ENCODE measurements at regions not wholly inside any gene's neighbourhood (a gene's known extent, or its start where the extent isn't known, plus 50 kb on each side); places are given as distances from the start of the nearest gene placed in this dataset.
A peak's percentile ranks its signal among the peaks of the same experiment; 100 is the strongest.

- no peak for DNase-seq (ENCODE audit: low read depth)
These were observed 51.6 kb upstream of the PRDM8 start for GRCh38 chr4:80145739-80146138.

GRCh38 chr4:80144676-80145470 is 52.4 kb upstream of the PRDM8 start:
- DNase-seq (ENCODE audit: low read depth), result no peak

GRCh38 chr4:80143307-80143679 is 54.0 kb upstream of the PRDM8 start:
- no peak for DNase-seq (ENCODE audit: low read depth)

GRCh38 chr4:80142394-80143306 is 54.7 kb upstream of the PRDM8 start:
- DNase-seq (ENCODE audit: low read depth), result no peak

- DNase-seq (ENCODE audit: low read depth), result no peak
These were observed 55.8 kb upstream of the PRDM8 start for GRCh38 chr4:80141543-80141942.

- DNase-seq (ENCODE audit: low read depth), result no peak
These were observed 57.1 kb upstream of the PRDM8 start for GRCh38 chr4:80140194-80140593.

DNA sequence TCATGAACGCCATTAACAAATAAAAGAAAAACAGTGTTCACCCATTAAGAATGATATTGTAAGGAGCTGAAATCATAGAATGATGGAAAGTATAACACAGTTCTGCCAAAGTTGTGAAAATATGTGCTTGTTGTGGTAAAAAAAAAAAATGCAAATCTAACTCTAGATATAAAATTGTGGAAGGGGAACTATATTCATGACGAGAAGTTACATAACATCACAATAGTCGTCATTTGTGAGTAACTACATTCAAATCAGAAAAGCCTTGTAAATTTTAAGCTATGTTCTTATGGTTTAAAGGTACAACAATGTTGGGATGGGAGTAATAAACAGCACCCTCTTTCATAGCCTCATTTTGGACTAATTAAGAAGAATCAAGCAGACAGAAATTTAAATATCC is 57.6 kb upstream of the PRDM8 start:
- DNase-seq (ENCODE audit: low read depth), result no peak

- peak; percentile 73 for DNase-seq (ENCODE audit: low read depth)
These were observed 58.5 kb upstream of the PRDM8 start for GRCh38 chr4:80138551-80139538.

DNA sequence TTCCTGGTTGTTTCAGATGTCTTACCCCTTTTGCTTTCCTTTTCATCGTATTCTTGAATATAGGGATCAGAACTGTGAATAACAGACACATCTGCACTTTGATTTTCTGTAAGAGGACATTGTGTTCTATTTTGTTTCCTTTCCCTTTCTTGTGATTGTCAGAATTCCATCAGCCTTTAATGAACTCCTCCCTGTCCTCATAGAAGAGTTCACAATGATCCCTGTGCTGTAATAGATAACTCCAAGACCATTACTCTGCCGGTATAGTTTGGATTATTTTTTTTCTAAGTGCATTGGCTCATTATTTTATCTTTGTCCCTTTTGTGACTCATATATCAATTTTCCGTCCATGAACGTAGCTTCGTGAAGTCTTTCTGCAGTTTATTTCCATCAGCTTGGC is 59.7 kb upstream of the PRDM8 start:
- DNase-seq (ENCODE audit: low read depth), result no peak

GRCh38 chr4:80136270-80136669 is 61.0 kb upstream of the PRDM8 start:
- DNase-seq (ENCODE audit: low read depth), result no peak

GRCh38 chr4:80135702-80136058 is 61.6 kb upstream of the PRDM8 start:
- DNase-seq (ENCODE audit: low read depth), result no peak

GRCh38 chr4:80134936-80135701 is 62.1 kb upstream of the ANTXR2 start:
- no peak for DNase-seq (ENCODE audit: low read depth)

- no peak for DNase-seq (ENCODE audit: low read depth)
These were observed 60.3 kb upstream of the ANTXR2 start for GRCh38 chr4:80133240-80133783.

DNA sequence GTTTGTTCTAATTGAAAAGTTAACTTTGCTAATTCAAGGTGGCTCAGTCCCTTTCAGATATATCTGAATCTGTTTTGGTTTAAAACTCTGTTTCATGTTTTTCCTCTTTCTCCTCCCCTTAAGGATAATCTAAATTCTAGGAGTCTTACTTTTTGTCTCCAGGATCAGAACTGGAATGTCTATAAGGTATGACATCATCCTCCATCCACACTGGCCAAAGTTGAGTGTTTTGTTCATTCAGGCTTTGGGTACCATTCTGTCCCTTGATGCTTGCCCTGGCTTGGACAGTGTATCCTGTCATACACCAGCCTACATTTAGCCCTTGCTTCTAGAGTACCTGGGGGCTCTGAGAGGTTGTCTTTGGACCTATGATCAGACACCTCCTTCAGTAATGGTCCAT is 56.8 kb upstream of the ANTXR2 start:
- no peak for DNase-seq (ENCODE audit: low read depth)

- DNase-seq (ENCODE audit: low read depth), result no peak
These were observed 55.9 kb upstream of the ANTXR2 start for GRCh38 chr4:80128941-80129340.

DNA sequence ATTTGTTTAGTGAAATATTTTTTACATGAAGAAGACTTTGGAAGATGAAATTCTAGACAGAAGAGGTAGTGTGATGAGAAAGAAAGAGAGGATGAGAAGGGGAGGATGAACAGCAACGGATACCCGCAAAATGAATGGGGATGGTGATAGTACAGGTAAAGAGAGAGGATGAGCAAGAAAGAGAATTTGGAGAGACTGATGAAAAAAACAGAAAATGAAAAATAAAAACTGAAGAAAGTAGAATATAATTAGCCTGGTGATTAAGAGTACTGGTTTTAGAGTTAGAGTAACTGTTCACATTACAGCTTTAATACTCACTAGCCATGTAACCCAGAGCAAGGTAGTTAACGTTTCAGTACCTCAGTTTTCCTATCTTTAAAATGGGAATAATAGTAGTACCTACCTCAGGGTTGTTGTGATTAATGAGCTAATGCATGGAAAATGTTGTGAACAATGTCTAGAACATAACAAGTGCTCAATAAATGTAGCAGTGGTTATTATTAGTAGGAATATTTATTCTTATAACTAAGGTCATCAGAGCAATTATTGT is 54.9 kb upstream of the ANTXR2 start:
- DNase-seq (ENCODE audit: low read depth), result no peak

GRCh38 chr4:80126435-80126834 is 53.4 kb upstream of the ANTXR2 start:
- DNase-seq (ENCODE audit: low read depth), result no peak

DNA sequence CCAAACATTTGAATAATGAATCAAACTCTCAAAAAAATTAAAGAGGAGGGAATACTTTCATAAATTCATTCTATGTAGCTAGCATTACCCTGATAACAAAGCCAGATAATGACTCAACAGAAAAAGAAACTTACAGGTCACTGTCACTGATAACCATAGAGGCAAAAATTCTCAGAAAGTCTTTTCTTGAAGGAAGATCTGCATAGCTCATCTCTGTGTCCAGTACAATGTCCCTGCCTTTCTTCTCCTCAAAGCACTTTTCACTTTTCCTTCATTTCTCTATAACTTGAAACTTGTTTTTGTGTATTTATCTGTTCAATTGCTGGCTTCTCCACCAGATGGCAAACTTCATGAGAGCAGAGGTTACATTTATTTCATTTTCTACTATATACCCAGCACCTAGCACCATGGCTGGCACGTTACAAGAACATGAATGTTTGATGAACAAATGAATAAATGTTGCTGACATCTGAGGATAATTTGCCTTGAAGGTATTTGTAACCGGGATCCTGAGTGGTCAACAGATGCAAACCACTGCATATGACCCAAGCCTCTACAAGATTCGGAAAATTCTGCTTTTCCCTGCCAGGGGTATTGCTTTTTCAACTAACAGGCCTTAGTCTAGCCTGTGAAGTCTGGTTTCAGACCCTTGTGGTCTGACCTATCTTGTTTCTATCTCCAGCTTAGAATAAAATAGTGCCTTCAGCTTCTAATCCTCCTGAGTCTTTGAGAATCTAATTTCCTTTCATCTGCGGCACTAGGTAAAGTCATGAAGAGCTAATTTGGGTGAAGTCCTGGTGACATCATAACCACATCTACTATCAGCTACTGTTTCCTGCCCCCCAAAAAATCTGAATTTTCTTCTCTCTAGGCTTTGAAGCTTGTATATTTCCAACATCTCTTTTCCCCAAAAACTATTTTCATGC is 52.5 kb upstream of the ANTXR2 start:
- peak; percentile 74 for DNase-seq (ENCODE audit: low read depth)

Data from myocyte (in vitro differentiated cells).